ENCODE measurements at regions not wholly inside any gene's neighbourhood (a gene's known extent, or its start where the extent isn't known, plus 50 kb on each side); places are given as distances from the start of the nearest gene placed in this dataset.

GRCh38 chr10:3331690-3332230, 159.2 kb upstream of the PITRM1 start:
- no peak for TF ChIP-seq POLR2A (IDR thresholded peaks at IDR 0.05)
- TF ChIP-seq CTCF (IDR thresholded peaks at IDR 0.05) = no peak
